ENCODE measurements at regions not wholly inside any gene's neighbourhood (a gene's known extent, or its start where the extent isn't known, plus 50 kb on each side); places are given as distances from the start of the nearest gene placed in this dataset.
A peak's percentile ranks its signal among the peaks of the same experiment; 100 is the strongest.

- H3K4me1 Mint-ChIP-seq = peaks cover 3% of the 10 kb centered on the region
These were observed 143.2 kb downstream of the HHIPL2 start for GRCh38 chr1:222404710-222405109.

GRCh38 chr1:222399197-222399596 lies 148.7 kb downstream of the HHIPL2 start:
- no peaks in the 10 kb centered on the region for H3K36me3 Mint-ChIP-seq (ENCODE audit: low read depth)
- DNase-seq = no peak
- no peak overlapping the region for H3K4me3 Mint-ChIP-seq
- ChIA-PET CTCF (no interaction called here), POLR2A (no interaction called here)
- peaks cover 20% of the 10 kb centered on the region for H3K27me3 Mint-ChIP-seq
- no peak for ATAC-seq (ENCODE audit: low read depth)
- intact Hi-C loops (cut with micrococcal nuclease) = no loop called here
- no peaks in the 10 kb centered on the region for H3K9me3 Mint-ChIP-seq
- TF ChIP-seq, protein P1, sequence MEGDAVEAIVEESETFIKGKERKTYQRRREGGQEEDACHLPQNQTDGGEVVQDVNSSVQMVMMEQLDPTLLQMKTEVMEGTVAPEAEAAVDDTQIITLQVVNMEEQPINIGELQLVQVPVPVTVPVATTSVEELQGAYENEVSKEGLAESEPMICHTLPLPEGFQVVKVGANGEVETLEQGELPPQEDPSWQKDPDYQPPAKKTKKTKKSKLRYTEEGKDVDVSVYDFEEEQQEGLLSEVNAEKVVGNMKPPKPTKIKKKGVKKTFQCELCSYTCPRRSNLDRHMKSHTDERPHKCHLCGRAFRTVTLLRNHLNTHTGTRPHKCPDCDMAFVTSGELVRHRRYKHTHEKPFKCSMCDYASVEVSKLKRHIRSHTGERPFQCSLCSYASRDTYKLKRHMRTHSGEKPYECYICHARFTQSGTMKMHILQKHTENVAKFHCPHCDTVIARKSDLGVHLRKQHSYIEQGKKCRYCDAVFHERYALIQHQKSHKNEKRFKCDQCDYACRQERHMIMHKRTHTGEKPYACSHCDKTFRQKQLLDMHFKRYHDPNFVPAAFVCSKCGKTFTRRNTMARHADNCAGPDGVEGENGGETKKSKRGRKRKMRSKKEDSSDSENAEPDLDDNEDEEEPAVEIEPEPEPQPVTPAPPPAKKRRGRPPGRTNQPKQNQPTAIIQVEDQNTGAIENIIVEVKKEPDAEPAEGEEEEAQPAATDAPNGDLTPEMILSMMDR (IDR thresholded peaks at IDR 0.05) = no peak
- H3K4me1 Mint-ChIP-seq = no peaks in the 10 kb centered on the region
- no peak overlapping the region for H3K27ac Mint-ChIP-seq

More at GRCh38 chr1:222404710-222405109, 143.2 kb downstream of the HHIPL2 start:
- H3K27ac Mint-ChIP-seq = no peak overlapping the region
- DNase-seq (no peak), ATAC-seq (ENCODE audit: low read depth) (no peak)
- no peaks in the 10 kb centered on the region for H3K36me3 Mint-ChIP-seq (ENCODE audit: low read depth)
- ChIA-PET CTCF (no interaction called here), POLR2A (no interaction called here)
- TF ChIP-seq, protein P1 (IDR thresholded peaks at IDR 0.05) = no peak
- peak overlapping the region; percentile 75 for H3K4me3 Mint-ChIP-seq
- H3K27me3 Mint-ChIP-seq = peaks cover 18% of the 10 kb centered on the region
- H3K9me3 Mint-ChIP-seq = peaks cover 3% of the 10 kb centered on the region
- intact Hi-C loops (cut with micrococcal nuclease) = no loop called here

DNA sequence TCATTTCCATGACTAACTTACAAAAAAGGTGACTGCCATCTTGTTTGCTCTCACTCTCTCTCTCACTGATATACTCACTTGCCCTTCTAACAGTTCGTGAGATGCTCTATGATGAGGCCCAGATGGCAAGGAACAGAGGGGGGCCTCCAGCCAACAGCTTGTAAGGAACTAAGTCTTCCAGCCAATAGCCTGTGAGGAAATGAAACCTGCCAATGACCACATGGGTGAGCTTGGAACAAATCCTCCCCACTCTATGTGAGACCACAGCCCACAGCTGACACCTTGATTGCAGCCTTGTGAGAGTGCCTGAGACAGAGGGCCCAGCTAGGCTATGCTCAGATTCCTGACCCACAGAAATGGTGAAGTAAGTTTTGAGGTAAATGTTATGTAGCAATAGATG lies 153.7 kb downstream of the HHIPL2 start:
- H3K4me3 Mint-ChIP-seq = no peak overlapping the region
- TF ChIP-seq, protein P1 (IDR thresholded peaks at IDR 0.05) = no peak
- peaks cover 17% of the 10 kb centered on the region for H3K27me3 Mint-ChIP-seq
- ATAC-seq (ENCODE audit: low read depth) = no peak
- no peaks in the 10 kb centered on the region for H3K4me1 Mint-ChIP-seq
- intact Hi-C loops (cut with micrococcal nuclease) = no loop called here
- no peaks in the 10 kb centered on the region for H3K9me3 Mint-ChIP-seq
- POLR2A ChIA-PET = no interaction called here
- CTCF ChIA-PET = no interaction called here
- no peaks in the 10 kb centered on the region for H3K36me3 Mint-ChIP-seq (ENCODE audit: low read depth)
- no peak for DNase-seq
- H3K27ac Mint-ChIP-seq = no peak overlapping the region

DNA sequence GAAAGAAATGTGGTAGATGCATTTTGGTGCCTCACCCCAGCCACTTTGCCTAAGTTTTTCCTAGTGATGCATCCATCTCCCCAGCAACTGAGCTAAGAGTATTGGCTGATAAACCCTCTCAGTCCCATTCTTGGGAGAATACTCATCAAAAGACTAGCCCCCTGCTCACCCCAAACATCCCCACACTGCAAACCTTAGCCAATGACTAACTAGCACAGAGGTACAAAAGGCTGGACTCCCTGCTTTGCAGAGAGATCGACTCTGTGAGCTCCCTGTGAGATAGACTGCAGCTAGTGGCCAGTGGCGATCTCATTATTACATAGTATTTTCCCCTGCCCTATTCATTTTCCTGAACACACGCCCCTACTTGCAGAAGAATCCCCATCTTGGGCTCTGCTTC lies 155.3 kb downstream of the HHIPL2 start:
- Mint-ChIP-seq H3K4me3 (no peak overlapping the region), H3K36me3 (ENCODE audit: low read depth) (no peaks in the 10 kb centered on the region), H3K4me1 (no peaks in the 10 kb centered on the region), H3K27me3 (peaks cover 14% of the 10 kb centered on the region), H3K27ac (no peak overlapping the region), H3K9me3 (no peaks in the 10 kb centered on the region)
- DNase-seq (no peak), ATAC-seq (ENCODE audit: low read depth) (no peak)
- intact Hi-C loops (cut with micrococcal nuclease) = no loop called here
- ChIA-PET POLR2A (no interaction called here), CTCF (no interaction called here)
- TF ChIP-seq, protein P1 (IDR thresholded peaks at IDR 0.05) = no peak

GRCh38 chr1:222390181-222390580 lies 157.7 kb downstream of the HHIPL2 start:
- no peak overlapping the region for H3K4me3 Mint-ChIP-seq
- intact Hi-C loops (cut with micrococcal nuclease) = no loop called here

More at GRCh38 chr1:222390181-222390580, 157.7 kb downstream of the HHIPL2 start:
- no peaks in the 10 kb centered on the region for H3K9me3 Mint-ChIP-seq
- POLR2A ChIA-PET = no interaction called here
- H3K36me3 Mint-ChIP-seq (ENCODE audit: low read depth) = no peaks in the 10 kb centered on the region
- CTCF ChIA-PET = no interaction called here
- TF ChIP-seq, protein P1 (IDR thresholded peaks at IDR 0.05) = no peak
- no peak overlapping the region for H3K27ac Mint-ChIP-seq
- DNase-seq (no peak), ATAC-seq (ENCODE audit: low read depth) (no peak)
- no peaks in the 10 kb centered on the region for H3K4me1 Mint-ChIP-seq
- H3K27me3 Mint-ChIP-seq = peaks cover 14% of the 10 kb centered on the region
